ENCODE measurements at regions not wholly inside any gene's neighbourhood (a gene's known extent, or its start where the extent isn't known, plus 50 kb on each side); places are given as distances from the start of the nearest gene placed in this dataset.

DNA sequence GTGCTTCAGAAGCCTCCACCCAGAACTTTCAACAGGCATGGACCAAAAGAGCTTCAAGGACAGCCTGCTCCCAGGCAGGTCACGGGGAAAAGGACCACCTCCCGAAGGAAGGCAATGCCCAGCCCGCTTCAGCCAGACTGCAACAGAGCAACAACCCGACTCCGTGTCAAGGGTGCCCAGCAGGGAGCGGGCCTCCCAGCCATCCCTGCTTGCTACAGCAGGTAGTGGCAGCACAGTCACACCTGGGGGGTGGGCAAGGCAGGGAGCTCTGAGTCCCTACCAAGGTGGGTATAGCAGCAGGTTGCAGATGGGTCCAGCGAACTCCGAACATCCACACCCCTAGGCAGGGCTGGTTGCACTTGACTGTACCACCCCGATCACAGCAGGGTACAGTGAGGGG lies 467.8 kb upstream of the PFKP start:
- Histone ChIP-seq H3K27ac (no peak overlapping the region), H3K4me3 (no peak overlapping the region), H3K27me3 (no peaks in the 10 kb centered on the region), H3K36me3 (no peaks in the 10 kb centered on the region), H3K4me1 (no peaks in the 10 kb centered on the region), H3K9me3 (peaks cover 0 to 8% (median 0%) of the 10 kb centered on the region in 11 donors)
- DNase-seq: no peak
- intact Hi-C loops (cut with DNase I): no loop called here
- 86 to 87% methylated on average over 9 of the region's 9 CpGs for whole genome bisulfite sequencing, 2 donors
- TF ChIP-seq, protein P1, sequence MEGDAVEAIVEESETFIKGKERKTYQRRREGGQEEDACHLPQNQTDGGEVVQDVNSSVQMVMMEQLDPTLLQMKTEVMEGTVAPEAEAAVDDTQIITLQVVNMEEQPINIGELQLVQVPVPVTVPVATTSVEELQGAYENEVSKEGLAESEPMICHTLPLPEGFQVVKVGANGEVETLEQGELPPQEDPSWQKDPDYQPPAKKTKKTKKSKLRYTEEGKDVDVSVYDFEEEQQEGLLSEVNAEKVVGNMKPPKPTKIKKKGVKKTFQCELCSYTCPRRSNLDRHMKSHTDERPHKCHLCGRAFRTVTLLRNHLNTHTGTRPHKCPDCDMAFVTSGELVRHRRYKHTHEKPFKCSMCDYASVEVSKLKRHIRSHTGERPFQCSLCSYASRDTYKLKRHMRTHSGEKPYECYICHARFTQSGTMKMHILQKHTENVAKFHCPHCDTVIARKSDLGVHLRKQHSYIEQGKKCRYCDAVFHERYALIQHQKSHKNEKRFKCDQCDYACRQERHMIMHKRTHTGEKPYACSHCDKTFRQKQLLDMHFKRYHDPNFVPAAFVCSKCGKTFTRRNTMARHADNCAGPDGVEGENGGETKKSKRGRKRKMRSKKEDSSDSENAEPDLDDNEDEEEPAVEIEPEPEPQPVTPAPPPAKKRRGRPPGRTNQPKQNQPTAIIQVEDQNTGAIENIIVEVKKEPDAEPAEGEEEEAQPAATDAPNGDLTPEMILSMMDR (IDR thresholded peaks at IDR 0.05): no peak
- ATAC-seq: no peak

DNA sequence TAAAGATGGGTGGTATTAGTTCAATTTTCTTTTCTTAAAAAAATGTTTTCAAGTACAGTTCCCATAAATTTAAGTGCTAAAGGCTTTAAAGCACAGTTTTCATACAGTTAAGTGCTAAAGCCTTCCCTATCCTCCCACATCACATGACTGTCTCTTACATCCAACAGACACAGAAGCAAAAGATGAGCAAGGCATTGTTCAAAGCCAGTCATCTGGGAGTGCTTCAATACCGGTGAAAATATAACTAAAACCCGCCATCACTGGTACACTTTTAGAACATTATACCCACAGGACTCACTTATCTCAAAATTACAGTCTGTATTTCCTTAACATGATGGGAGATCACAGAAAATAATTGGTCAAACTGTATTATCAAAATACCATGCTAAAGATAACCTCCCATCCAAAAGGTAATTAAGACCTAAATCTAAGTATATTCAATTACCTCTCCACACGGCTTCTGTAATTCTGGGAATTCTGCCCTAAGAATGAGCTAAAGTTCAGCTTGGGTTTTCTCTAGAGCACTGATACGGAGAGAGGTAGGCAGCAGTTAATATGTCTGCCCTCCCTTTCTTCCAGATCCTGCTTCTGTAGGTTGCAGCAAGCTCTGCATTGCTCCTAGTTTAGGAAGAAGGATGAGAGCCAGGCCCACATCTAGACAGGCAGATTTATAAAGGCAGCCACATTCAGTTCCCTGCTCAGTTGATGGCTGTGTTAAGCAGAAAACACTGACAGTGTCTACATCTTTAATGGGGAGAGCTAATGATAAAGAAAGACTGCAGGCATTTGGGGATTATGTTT lies 474.8 kb upstream of the PFKP start:
- Histone ChIP-seq H3K36me3 (no peaks in the 10 kb centered on the region), H3K9me3 (no peaks in the 10 kb centered on the region), H3K4me1 (no peaks in the 10 kb centered on the region), H3K27ac (no peak overlapping the region), H3K27me3 (peaks cover 0 to 6% (median 0%) of the 10 kb centered on the region in 7 donors), H3K4me3 (no peak overlapping the region)
- TF ChIP-seq, protein P1 (IDR thresholded peaks at IDR 0.05): no peak
- ATAC-seq: no peak
- 53 to 64% methylated on average over 4 of the region's 4 CpGs for WGBS, 2 donors
- intact Hi-C loops (cut with DNase I): no loop called here
- DNase-seq: no peak

DNA sequence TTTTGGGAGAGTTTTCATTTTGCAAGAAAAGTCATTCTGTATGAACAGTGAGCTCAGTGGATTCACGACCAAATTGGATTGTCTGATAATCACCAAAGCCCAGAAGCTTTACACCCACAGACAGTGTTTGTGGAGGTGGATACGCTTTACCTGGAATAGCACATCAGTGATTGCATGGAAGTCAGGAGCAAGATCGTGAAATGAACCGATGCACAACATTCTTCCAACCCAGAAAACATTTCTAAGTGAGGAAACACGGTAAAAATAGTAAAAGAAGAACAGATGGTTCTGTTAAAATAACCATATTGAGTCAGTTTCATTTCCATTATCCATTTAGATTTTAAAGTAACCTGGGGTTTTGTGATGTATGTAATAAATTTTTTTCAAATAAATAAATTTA lies 478.2 kb upstream of the PFKP start:
- H3K4me1 ChIP-seq: no peaks in the 10 kb centered on the region
- ATAC-seq: no peak
- intact Hi-C loops (cut with DNase I): no loop called here

DNA sequence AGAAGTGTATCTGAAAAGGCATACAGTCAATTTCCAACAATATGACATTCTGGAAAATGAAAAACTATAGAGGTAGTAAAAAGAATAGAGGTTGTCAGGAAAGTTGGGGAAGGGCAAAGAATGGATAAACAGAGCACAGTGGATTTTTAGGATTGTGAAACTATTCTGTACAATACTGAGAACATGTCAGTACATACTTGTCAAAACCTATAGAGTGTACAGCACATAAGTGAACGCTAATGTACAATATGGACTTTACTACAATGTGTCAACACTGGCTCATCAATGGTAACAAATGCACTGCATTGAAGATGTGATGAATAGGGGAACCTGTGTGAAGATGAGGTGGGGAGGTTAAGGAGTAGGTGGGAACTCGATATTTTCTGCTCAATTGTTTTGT lies 483.0 kb upstream of the PFKP start:
- no peaks in the 10 kb centered on the region for H3K9me3 ChIP-seq
- no peak for ATAC-seq
- H3K27ac ChIP-seq: no peak overlapping the region
- H3K4me3 ChIP-seq: no peak overlapping the region
- no peaks in the 10 kb centered on the region for H3K36me3 ChIP-seq
- no peaks in the 10 kb centered on the region for H3K4me1 ChIP-seq
- TF ChIP-seq, protein P1 (IDR thresholded peaks at IDR 0.05): no peak
- intact Hi-C loops (cut with DNase I): no loop called here
- peaks cover 0 to 4% (median 0%) of the 10 kb centered on the region in 7 donors for H3K27me3 ChIP-seq
- no peak for DNase-seq
- 81 to 82% methylated on average over 2 of the region's 2 CpGs for WGBS, 2 donors

More for the DNA sequence above, 478.2 kb upstream of the PFKP start:
- H3K27me3 ChIP-seq: peaks cover 0 to 6% (median 0%) of the 10 kb centered on the region in 7 donors
- H3K27ac ChIP-seq: no peak overlapping the region
- no peaks in the 10 kb centered on the region for H3K9me3 ChIP-seq
- WGBS, 2 donors: 77 to 79% methylated on average over 5 of the region's 5 CpGs
- H3K36me3 ChIP-seq: no peaks in the 10 kb centered on the region
- H3K4me3 ChIP-seq: no peak overlapping the region
- TF ChIP-seq, protein P1 (IDR thresholded peaks at IDR 0.05): no peak
- no peak for DNase-seq
